ENCODE measurements at regions not wholly inside any gene's neighbourhood (a gene's known extent, or its start where the extent isn't known, plus 50 kb on each side); places are given as distances from the start of the nearest gene placed in this dataset.

DNA sequence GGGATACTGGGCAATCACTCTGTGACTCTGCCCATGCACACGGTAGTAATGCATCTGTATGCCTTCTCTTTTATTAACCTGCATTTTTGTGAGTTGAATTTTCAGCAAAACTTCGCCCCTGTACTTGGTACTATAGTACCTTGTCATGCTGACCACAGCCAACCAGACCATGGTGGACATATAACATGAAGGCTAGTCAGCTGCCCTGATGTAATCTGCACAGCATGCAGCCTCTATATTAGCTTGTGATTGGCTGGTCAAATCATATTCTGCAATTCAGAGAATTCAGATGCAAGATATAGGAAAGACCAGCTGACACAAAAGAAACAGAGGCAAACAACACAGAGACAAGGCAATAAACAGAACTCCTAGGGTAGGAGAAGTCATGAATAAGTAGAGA lies 200.9 kb upstream of the JARID2 start:
- DNase-seq (no peak), ATAC-seq (ENCODE audit: low FRiP score in 2 of 2) (no peak)
- 89 to 97% methylated on average over 2 of the region's 2 CpGs for WGBS, 2 donors
- no peak overlapping the region for H3K4me3 ChIP-seq
- no peak overlapping the region for H3K27ac ChIP-seq
- H3K27me3 ChIP-seq = no peaks in the 10 kb centered on the region
- H3K36me3 ChIP-seq = no peaks in the 10 kb centered on the region
- no peaks in the 10 kb centered on the region for H3K9me3 ChIP-seq
- H3K4me1 ChIP-seq = no peaks in the 10 kb centered on the region
- TF ChIP-seq CTCF (IDR thresholded peaks at IDR 0.05) = no peak

GRCh38 chr6:15046751-15047150 lies 199.1 kb upstream of the JARID2 start:
- TF ChIP-seq CTCF (IDR thresholded peaks at IDR 0.05) = no peak
- TF ChIP-seq EP300 (IDR thresholded peaks at IDR 0.05) = no peak
- TF ChIP-seq POLR2A (IDR thresholded peaks at IDR 0.05) = no peak
- TF ChIP-seq POLR2AphosphoS5 (IDR thresholded peaks at IDR 0.05) = no peak
- 79 to 92% methylated on average over 4 of the region's 4 CpGs for WGBS, 2 donors
- no peak overlapping the region for H3K27ac ChIP-seq

DNA sequence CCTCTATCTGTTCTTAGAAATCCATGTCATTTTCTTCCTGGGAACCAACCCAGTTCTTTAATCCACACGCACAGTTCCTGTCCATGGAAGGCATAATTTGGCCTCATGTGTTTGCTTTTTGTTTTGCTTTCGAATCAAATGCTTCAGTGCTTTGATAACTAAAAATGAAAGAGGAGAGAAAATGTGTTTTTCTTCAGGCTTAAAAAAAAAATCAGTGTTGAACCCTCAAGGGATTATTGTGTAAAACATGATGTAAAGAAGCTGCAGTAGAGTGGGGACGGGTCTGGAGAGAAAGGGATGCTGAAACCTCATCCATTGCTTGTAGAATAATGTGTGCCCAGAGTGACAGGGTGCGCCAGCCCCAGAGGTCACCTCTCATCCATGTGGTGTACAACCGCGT lies 197.5 kb upstream of the JARID2 start:
- ATAC-seq (ENCODE audit: low FRiP score in 2 of 2) (no peak), DNase-seq (no peak)
- H3K27ac ChIP-seq = no peak overlapping the region
- TF ChIP-seq EP300 (IDR thresholded peaks at IDR 0.05) (no peak), POLR2A (IDR thresholded peaks at IDR 0.05) (no peak), POLR2AphosphoS5 (IDR thresholded peaks at IDR 0.05) (no peak), CTCF (IDR thresholded peaks at IDR 0.05) (no peak)
- H3K27me3 ChIP-seq = no peaks in the 10 kb centered on the region
- H3K4me3 ChIP-seq = no peak overlapping the region
- H3K9me3 ChIP-seq = no peaks in the 10 kb centered on the region
- H3K36me3 ChIP-seq = no peaks in the 10 kb centered on the region
- WGBS, 2 donors = 92% methylated on average over 6 of the region's 6 CpGs
- H3K4me1 ChIP-seq = no peaks in the 10 kb centered on the region

More at GRCh38 chr6:15046751-15047150, 199.1 kb upstream of the JARID2 start:
- Histone ChIP-seq H3K27me3 (no peaks in the 10 kb centered on the region), H3K4me1 (no peaks in the 10 kb centered on the region), H3K36me3 (no peaks in the 10 kb centered on the region), H3K9me3 (no peaks in the 10 kb centered on the region), H3K4me3 (no peak overlapping the region)
- no peak for DNase-seq
- no peak for ATAC-seq (ENCODE audit: low FRiP score in 2 of 2)

GRCh38 chr6:15058200-15059061 lies 187.4 kb upstream of the JARID2 start:
- no peak overlapping the region for H3K27ac ChIP-seq
- no peak for DNase-seq
- no peak overlapping the region for H3K4me3 ChIP-seq
- no peak for ATAC-seq (ENCODE audit: low FRiP score in 2 of 2)
- WGBS, 2 donors = 76 to 81% methylated on average over 9 of the region's 9 CpGs
- no peaks in the 10 kb centered on the region for H3K9me3 ChIP-seq
- no peaks in the 10 kb centered on the region for H3K27me3 ChIP-seq
- no peaks in the 10 kb centered on the region for H3K4me1 ChIP-seq
- H3K36me3 ChIP-seq = no peaks in the 10 kb centered on the region
- TF ChIP-seq EP300 (IDR thresholded peaks at IDR 0.05) (no peak), POLR2AphosphoS5 (IDR thresholded peaks at IDR 0.05) (no peak), POLR2A (IDR thresholded peaks at IDR 0.05) (no peak)

GRCh38 chr6:15061180-15061641 lies 184.7 kb upstream of the JARID2 start:
- DNase-seq (peak in 1 of 2 donors; percentile 24), ATAC-seq (ENCODE audit: low FRiP score in 2 of 2) (no peak)
- TF ChIP-seq POLR2A (IDR thresholded peaks at IDR 0.05) (no peak), POLR2AphosphoS5 (IDR thresholded peaks at IDR 0.05) (no peak), EP300 (IDR thresholded peaks at IDR 0.05) (no peak), CTCF (IDR thresholded peaks at IDR 0.05) (no peak)
- H3K27ac ChIP-seq = no peak overlapping the region
- H3K4me3 ChIP-seq = no peak overlapping the region
- 54 to 57% methylated on average over 4 of the region's 4 CpGs for WGBS, 2 donors
- H3K9me3 ChIP-seq = no peaks in the 10 kb centered on the region
- H3K27me3 ChIP-seq = no peaks in the 10 kb centered on the region
- no peaks in the 10 kb centered on the region for H3K4me1 ChIP-seq
- no peaks in the 10 kb centered on the region for H3K36me3 ChIP-seq

All from upper lobe of left lung (tissue), 6 donors.